ENCODE measurements at regions not wholly inside any gene's neighbourhood (a gene's known extent, or its start where the extent isn't known, plus 50 kb on each side); places are given as distances from the start of the nearest gene placed in this dataset.
"Not testable (repeated sequence)": the region's sequence is repeated elsewhere in the genome, so short reads cannot be mapped to it uniquely, and the experiment has no call there.

DNA sequence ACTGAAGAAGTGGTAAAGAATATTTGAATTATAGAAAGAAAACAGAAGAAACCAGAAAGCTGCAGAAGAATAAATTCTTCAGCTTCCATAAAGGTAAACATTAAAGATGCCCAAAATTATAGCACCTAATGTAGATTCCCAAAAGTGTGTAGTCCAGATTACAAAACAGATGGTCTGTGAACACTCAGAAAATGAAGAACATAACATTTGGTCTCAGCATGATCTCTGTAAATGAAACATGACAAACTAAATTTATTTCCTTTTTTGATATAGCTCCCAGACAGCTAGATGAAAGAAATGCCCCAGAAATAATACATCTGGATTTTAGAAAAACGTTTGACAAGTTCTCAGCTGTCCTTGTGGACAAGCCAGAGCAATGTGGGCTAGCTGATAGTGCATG is 794.2 kb upstream of the NXPH2 start:
- peaks cover 6% of the 10 kb centered on the region for H3K36me3 Mint-ChIP-seq (ENCODE audit: unreplicated experiment)
- DNase-seq = no peak
- no peaks in the 10 kb centered on the region for H3K4me1 Mint-ChIP-seq (ENCODE audit: low read depth, unreplicated experiment)
- no peaks in the 10 kb centered on the region for H3K9me3 Mint-ChIP-seq (ENCODE audit: unreplicated experiment)
- no peak overlapping the region for H3K27ac Mint-ChIP-seq (ENCODE audit: unreplicated experiment)
- TF ChIP-seq, protein P1, sequence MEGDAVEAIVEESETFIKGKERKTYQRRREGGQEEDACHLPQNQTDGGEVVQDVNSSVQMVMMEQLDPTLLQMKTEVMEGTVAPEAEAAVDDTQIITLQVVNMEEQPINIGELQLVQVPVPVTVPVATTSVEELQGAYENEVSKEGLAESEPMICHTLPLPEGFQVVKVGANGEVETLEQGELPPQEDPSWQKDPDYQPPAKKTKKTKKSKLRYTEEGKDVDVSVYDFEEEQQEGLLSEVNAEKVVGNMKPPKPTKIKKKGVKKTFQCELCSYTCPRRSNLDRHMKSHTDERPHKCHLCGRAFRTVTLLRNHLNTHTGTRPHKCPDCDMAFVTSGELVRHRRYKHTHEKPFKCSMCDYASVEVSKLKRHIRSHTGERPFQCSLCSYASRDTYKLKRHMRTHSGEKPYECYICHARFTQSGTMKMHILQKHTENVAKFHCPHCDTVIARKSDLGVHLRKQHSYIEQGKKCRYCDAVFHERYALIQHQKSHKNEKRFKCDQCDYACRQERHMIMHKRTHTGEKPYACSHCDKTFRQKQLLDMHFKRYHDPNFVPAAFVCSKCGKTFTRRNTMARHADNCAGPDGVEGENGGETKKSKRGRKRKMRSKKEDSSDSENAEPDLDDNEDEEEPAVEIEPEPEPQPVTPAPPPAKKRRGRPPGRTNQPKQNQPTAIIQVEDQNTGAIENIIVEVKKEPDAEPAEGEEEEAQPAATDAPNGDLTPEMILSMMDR (IDR thresholded peaks at IDR 0.05; ENCODE audit: partially characterized antibody, unreplicated experiment) = no peak
- H3K4me3 Mint-ChIP-seq (ENCODE audit: unreplicated experiment) = no peak overlapping the region
- no peaks in the 10 kb centered on the region for H3K27me3 Mint-ChIP-seq (ENCODE audit: unreplicated experiment)

DNA sequence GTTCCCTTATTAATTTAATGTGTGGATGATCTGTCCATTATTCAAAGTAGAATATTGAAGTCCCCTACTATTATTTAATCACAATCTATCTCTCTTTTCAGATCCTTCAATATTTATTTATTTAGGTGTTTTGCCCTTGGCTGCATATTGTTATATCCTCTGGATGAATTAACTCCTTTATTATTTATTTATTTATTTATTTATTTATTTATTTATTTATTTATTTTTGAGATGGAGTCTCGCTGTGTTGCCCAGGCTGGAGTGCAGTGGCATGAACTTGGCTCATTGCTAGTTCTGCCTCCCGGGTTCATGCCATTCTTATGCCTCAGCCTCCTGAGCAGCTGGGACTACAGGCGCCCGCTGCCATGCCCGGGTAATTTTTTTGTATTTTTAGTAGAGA is 776.6 kb upstream of the NXPH2 start:
- Mint-ChIP-seq H3K4me1 (ENCODE audit: low read depth, unreplicated experiment) (no peaks in the 10 kb centered on the region), H3K4me3 (ENCODE audit: unreplicated experiment) (no peak overlapping the region), H3K36me3 (ENCODE audit: unreplicated experiment) (no peaks in the 10 kb centered on the region), H3K27ac (ENCODE audit: unreplicated experiment) (no peak overlapping the region), H3K27me3 (ENCODE audit: unreplicated experiment) (no peaks in the 10 kb centered on the region), H3K9me3 (ENCODE audit: unreplicated experiment) (peaks cover 2% of the 10 kb centered on the region)
- TF ChIP-seq, protein P1 (IDR thresholded peaks at IDR 0.05; ENCODE audit: partially characterized antibody, unreplicated experiment) = no peak
- no peak for DNase-seq

DNA sequence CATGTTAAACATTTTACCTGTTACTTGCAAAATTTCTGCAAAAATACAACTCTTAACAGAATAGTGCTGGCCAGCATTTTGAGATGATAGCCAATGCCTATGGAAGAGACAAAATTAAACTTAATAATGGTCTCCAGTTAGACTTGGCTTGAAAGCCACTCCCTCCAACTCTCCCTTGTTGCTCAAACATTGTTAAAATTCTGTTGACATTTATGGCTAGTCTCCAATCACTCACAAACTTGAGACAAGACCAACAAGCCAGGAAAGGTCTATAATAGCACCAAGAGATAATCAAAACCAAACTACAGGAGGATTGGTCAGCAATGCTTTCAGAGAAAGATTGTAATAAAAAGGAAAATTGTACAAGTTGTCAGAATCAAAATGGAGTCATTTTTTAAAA is 770.7 kb upstream of the NXPH2 start:
- H3K27me3 Mint-ChIP-seq (ENCODE audit: unreplicated experiment) = no peaks in the 10 kb centered on the region
- no peaks in the 10 kb centered on the region for H3K9me3 Mint-ChIP-seq (ENCODE audit: unreplicated experiment)
- TF ChIP-seq, protein P1 (IDR thresholded peaks at IDR 0.05; ENCODE audit: partially characterized antibody, unreplicated experiment) = no peak
- no peak overlapping the region for H3K27ac Mint-ChIP-seq (ENCODE audit: unreplicated experiment)
- no peaks in the 10 kb centered on the region for H3K36me3 Mint-ChIP-seq (ENCODE audit: unreplicated experiment)
- DNase-seq = no peak
- H3K4me3 Mint-ChIP-seq (ENCODE audit: unreplicated experiment) = no peak overlapping the region
- no peaks in the 10 kb centered on the region for H3K4me1 Mint-ChIP-seq (ENCODE audit: low read depth, unreplicated experiment)

DNA sequence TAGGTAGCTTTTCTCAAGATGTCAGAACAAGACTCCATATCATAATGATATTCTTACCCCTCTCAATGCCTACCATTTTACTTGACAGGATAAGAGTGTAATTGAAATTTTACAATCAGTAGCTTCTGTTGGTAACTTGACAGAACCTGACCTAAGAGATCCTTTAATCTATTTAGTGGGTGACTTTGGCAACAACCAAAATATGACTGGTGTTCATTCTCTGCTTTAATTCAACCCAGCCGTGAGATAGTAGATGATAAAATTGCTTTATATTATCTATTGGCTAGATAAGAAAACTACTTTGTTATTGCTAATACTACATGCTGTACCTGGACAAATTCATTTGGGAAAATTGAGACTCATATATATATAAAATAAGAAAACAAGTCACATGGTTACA is 770.2 kb upstream of the NXPH2 start:
- Mint-ChIP-seq H3K4me3 (ENCODE audit: unreplicated experiment) (no peak overlapping the region), H3K27ac (ENCODE audit: unreplicated experiment) (no peak overlapping the region), H3K4me1 (ENCODE audit: low read depth, unreplicated experiment) (no peaks in the 10 kb centered on the region), H3K27me3 (ENCODE audit: unreplicated experiment) (no peaks in the 10 kb centered on the region), H3K9me3 (ENCODE audit: unreplicated experiment) (no peaks in the 10 kb centered on the region), H3K36me3 (ENCODE audit: unreplicated experiment) (no peaks in the 10 kb centered on the region)
- TF ChIP-seq, protein P1 (IDR thresholded peaks at IDR 0.05; ENCODE audit: partially characterized antibody, unreplicated experiment) = no peak
- no peak for DNase-seq

DNA sequence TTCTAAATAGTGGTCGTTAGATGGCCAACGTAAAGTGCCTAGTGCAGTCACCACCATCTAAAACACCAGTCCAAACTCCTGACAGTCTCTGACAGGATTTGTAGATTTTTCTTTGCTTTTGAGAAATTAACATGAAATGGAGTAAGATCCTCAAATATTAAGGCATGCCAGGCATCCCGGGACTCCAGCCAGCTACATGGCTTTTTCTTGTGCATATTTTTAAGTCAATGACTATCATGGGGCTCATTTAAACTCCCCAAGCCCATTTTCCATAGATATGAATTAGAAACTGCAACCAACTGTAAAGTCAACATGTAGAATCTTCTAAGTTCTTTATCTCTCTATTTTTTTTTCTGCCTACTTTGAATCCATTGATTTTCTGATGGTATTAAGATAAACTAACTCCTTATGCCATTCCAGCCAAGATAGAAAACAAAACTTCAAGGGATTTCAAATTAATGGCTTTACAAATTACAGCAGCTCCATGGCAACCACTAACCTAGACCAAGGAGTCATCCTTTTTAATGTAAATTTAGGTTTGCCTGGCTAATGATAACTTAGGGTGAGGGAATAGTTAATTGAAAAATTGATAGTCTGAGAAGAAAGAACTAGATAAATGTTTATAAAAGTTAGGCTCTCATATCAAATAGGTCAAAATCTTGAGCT is 764.1 kb upstream of the NXPH2 start:
- no peak for DNase-seq
- Mint-ChIP-seq H3K4me1 (ENCODE audit: low read depth, unreplicated experiment) (no peaks in the 10 kb centered on the region), H3K9me3 (ENCODE audit: unreplicated experiment) (no peaks in the 10 kb centered on the region), H3K27ac (ENCODE audit: unreplicated experiment) (no peak overlapping the region), H3K27me3 (ENCODE audit: unreplicated experiment) (no peaks in the 10 kb centered on the region), H3K4me3 (ENCODE audit: unreplicated experiment) (no peak overlapping the region), H3K36me3 (ENCODE audit: unreplicated experiment) (no peaks in the 10 kb centered on the region)
- TF ChIP-seq, protein P1 (IDR thresholded peaks at IDR 0.05; ENCODE audit: partially characterized antibody, unreplicated experiment) = no peak

DNA sequence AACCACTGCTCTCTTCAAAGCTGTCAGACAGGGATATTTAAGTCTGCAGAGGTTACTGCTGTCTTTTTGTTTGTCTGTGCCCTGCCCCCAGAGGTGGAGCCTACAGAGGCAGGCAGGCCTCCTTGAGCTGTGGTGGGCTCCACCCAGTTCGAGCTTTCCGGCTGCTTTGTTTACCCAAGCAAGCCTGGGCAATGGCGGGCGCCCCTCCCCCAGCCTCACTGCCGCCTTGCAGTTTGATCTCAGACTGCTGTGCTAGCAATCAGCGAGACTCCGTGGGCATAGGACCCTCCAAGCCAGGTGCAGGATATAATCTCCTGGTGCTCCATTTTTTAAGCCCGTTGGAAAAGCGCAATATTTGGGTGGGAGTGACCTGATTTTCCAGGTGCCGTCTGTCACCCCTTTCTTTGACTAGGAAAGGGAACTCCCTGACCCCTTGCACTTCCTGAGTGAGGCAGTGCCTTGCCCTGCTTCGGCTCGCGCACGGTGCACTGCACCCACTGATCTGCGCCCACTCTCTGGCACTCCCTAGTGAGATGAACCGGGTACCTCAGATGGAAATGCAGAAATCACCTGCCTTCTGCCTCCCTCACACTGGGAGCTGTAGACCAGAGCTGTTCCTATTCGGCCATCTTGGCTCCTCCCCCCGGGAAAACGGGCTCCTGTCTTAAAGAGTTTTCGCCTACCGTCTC is 758.3 kb upstream of the NXPH2 start:
- not testable (repeated sequence) for H3K9me3 Mint-ChIP-seq (ENCODE audit: unreplicated experiment); DNase-seq; H3K4me3 Mint-ChIP-seq (ENCODE audit: unreplicated experiment); H3K27me3 Mint-ChIP-seq (ENCODE audit: unreplicated experiment); H3K27ac Mint-ChIP-seq (ENCODE audit: unreplicated experiment); H3K4me1 Mint-ChIP-seq (ENCODE audit: low read depth, unreplicated experiment); H3K36me3 Mint-ChIP-seq (ENCODE audit: unreplicated experiment)

All from glutamatergic neuron (in vitro differentiated cells).